RKO (cell line): ENCODE measurements at regions not wholly inside any gene's neighbourhood (a gene's known extent, or its start where the extent isn't known, plus 50 kb on each side); places are given as distances from the start of the nearest gene placed in this dataset.

Experiments
- DNase-seq: peaks from one replicate; pipeline ENCODE4 v3.0.0-alpha.2; 2016; ENCODE audit warnings: low spot score

- DNase-seq: no peak
Measured at GRCh38 chr2:37866171-37866934, 58.7 kb upstream of the RMDN2 start.

GRCh38 chr2:37867166-37867565 is 57.9 kb upstream of the RMDN2 start:
- no peak for DNase-seq

- no peak for DNase-seq
Measured at GRCh38 chr2:37868866-37869265, 56.2 kb upstream of the RMDN2 start.

- no peak for DNase-seq
Measured at GRCh38 chr2:37869304-37869703, 55.8 kb upstream of the RMDN2 start.

- DNase-seq: no peak
Measured at GRCh38 chr2:37869771-37870170, 55.3 kb upstream of the RMDN2 start.

- no peak for DNase-seq
Measured at GRCh38 chr2:37870829-37871228, 54.3 kb upstream of the RMDN2 start.

GRCh38 chr2:37871456-37872191 is 53.5 kb upstream of the RMDN2 start:
- DNase-seq: peak; percentile 79

- DNase-seq: no peak
Measured at GRCh38 chr2:37872192-37872750, 52.8 kb upstream of the RMDN2 start.

GRCh38 chr2:37873229-37873628 is 51.9 kb upstream of the RMDN2 start:
- no peak for DNase-seq

GRCh38 chr2:37873749-37874330 is 51.2 kb upstream of the RMDN2 start:
- no peak for DNase-seq

GRCh38 chr2:37874470-37874869 is 50.6 kb upstream of the RMDN2 start:
- no peak for DNase-seq
